Fibroblast of lung (primary cell): ENCODE measurements at regions not wholly inside any gene's neighbourhood (a gene's known extent, or its start where the extent isn't known, plus 50 kb on each side); places are given as distances from the start of the nearest gene placed in this dataset.

Source experiments
- CTCF ChIP-seq, 2 donors: IDR thresholded peaks in 1 of 2; conservative IDR thresholded peaks in 1 of 2; 1 replicate in 1 of 2; 2 replicates in 1 of 2; pipeline ENCODE4 v1.5.1; 2011 to 2012; ENCODE audit warnings: low read length in 2 of 2, control low read depth in 1 of 2, inconsistent platforms in 1 of 2, low read depth in 1 of 2, mild to moderate bottlenecking in 1 of 2
- EZH2 ChIP-seq: IDR thresholded peaks from 2 replicates; pipeline ENCODE4 v1.5.1; 2012; ENCODE audit warnings: low read length, control low read depth, mild to moderate bottlenecking; ENCODE audit errors: missing control alignments

DNA sequence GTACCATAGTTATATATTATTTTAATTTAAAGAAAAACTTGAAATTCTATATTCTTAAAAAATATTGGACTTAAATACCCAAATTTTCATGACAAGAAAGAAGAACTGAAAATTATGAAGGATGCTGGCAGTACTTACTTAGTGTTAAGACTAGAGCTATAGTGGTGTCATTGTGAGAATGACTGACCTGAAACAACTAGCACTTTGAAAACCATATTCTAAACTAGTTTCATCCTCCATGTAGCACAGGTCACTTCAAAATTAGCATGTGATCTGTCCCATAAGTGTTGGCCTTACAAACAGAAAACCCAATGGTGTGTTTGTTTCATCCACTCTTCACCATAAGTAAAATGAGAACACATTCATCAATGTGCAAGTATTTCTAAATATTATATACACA is 208.6 kb downstream of the ZIC4 start:
- TF ChIP-seq CTCF (conservative IDR thresholded peaks at IDR 0.05 in 1 of 2, IDR thresholded peaks at IDR 0.05 in 1 of 2; ENCODE audit: low read depth in 1 of 2, low read length in 2 of 2), result no peak
- TF ChIP-seq EZH2, result no peak
